Mammary epithelial cell (primary cell): ENCODE measurements at regions not wholly inside any gene's neighbourhood (a gene's known extent, or its start where the extent isn't known, plus 50 kb on each side); places are given as distances from the start of the nearest gene placed in this dataset.

Experiments used
- CTCF ChIP-seq, 2 donors: IDR thresholded peaks in 1 of 2; conservative IDR thresholded peaks in 1 of 2; 2 replicates each; pipeline ENCODE4 v1.5.1; 2011 to 2012; ENCODE audit warnings: inconsistent platforms in 2 of 2, low read length in 2 of 2, mild to moderate bottlenecking in 2 of 2, control low read depth in 1 of 2, low read depth in 1 of 2; ENCODE audit not compliant: insufficient read depth in 1 of 2; ENCODE audit errors: extremely low read depth in 1 of 2
- EZH2 ChIP-seq: IDR thresholded peaks from 2 replicates; pipeline ENCODE4 v1.6.1; 2012; ENCODE audit warnings: low read length, inconsistent platforms, borderline replicate concordance

- TF ChIP-seq CTCF (conservative IDR thresholded peaks at IDR 0.05 in 1 of 2, IDR thresholded peaks at IDR 0.05 in 1 of 2; ENCODE audit: extremely low read depth in 1 of 2, insufficient read depth in 1 of 2, low read depth in 1 of 2, low read length in 2 of 2) (no peak), EZH2 (no peak)
These were observed 348.9 kb downstream of the DCHS2 start for GRCh38 chr4:154142664-154143063.
